Eye (tissue), 1 donor: ENCODE measurements at regions not wholly inside any gene's neighbourhood (a gene's known extent, or its start where the extent isn't known, plus 50 kb on each side); places are given as distances from the start of the nearest gene placed in this dataset.
"Not testable (repeated sequence)": the region's sequence is repeated elsewhere in the genome, so short reads cannot be mapped to it uniquely, and the experiment has no call there.

ENCODE experiments used
- DNase-seq: peaks from one replicate; pipeline ENCODE4 v3.0.0-alpha.2; 2015

GRCh38 chr3:525415-525814, 328.9 kb downstream of the CHL1 start:
- no peak for DNase-seq

GRCh38 chr3:535566-536416, 339.2 kb downstream of the CHL1 start:
- peak; percentile 26 for DNase-seq

- DNase-seq: no peak
Measured at GRCh38 chr3:536417-536813, 339.9 kb downstream of the CHL1 start.

- DNase-seq: no peak
Measured at GRCh38 chr3:541062-541801, 344.7 kb downstream of the CHL1 start.

GRCh38 chr3:542021-542420, 345.5 kb downstream of the CHL1 start:
- no peak for DNase-seq

- DNase-seq: no peak
Measured at GRCh38 chr3:549636-550035, 353.1 kb downstream of the CHL1 start.

- no peak for DNase-seq
Measured at GRCh38 chr3:550471-550870, 353.9 kb downstream of the CHL1 start.

GRCh38 chr3:557972-558371, 361.4 kb downstream of the CHL1 start:
- no peak for DNase-seq

- DNase-seq: no peak
Measured at GRCh38 chr3:567488-568185, 371.1 kb downstream of the CHL1 start.

GRCh38 chr3:579529-579928, 383.0 kb downstream of the CHL1 start:
- not testable (repeated sequence) for DNase-seq

- DNase-seq: not testable (repeated sequence)
Measured at GRCh38 chr3:589066-589465, 392.5 kb downstream of the CHL1 start.

GRCh38 chr3:597304-597703, 400.7 kb downstream of the CHL1 start:
- DNase-seq: not testable (repeated sequence)

GRCh38 chr3:597746-598145, 401.2 kb downstream of the CHL1 start:
- not testable (repeated sequence) for DNase-seq

- not testable (repeated sequence) for DNase-seq
Measured at GRCh38 chr3:607480-607879, 410.9 kb downstream of the CHL1 start.

- DNase-seq: no peak
Measured at GRCh38 chr3:621714-622113, 425.2 kb downstream of the CHL1 start.

- DNase-seq: no peak
Measured at GRCh38 chr3:622314-622713, 425.8 kb downstream of the CHL1 start.

GRCh38 chr3:623914-624545, 427.5 kb downstream of the CHL1 start:
- DNase-seq: no peak

GRCh38 chr3:632571-633170, 436.1 kb downstream of the CHL1 start:
- peak; percentile 95 for DNase-seq

- no peak for DNase-seq
Measured at GRCh38 chr3:634511-634910, 437.9 kb downstream of the CHL1 start.

GRCh38 chr3:635393-635792, 438.8 kb downstream of the CHL1 start:
- DNase-seq: no peak

GRCh38 chr3:643376-643775, 446.8 kb downstream of the CHL1 start:
- DNase-seq: no peak

GRCh38 chr3:655824-656223, 437.0 kb upstream of the CNTN6 start:
- no peak for DNase-seq

- DNase-seq: no peak
Measured at GRCh38 chr3:661356-661755, 431.5 kb upstream of the CNTN6 start.
